Fibroblast of lung (primary cell): ENCODE measurements at regions not wholly inside any gene's neighbourhood (a gene's known extent, or its start where the extent isn't known, plus 50 kb on each side); places are given as distances from the start of the nearest gene placed in this dataset.

ENCODE experiments used
- DNase-seq, 2 donors: peaks; one replicate each; pipeline versions ENCODE4 v3.0.0 to v3.0.0-alpha.2; 2010; ENCODE audit warnings: low read depth in 2 of 2
- H2AFZ ChIP-seq: 2 replicates; pipeline ENCODE4 v1.5.1; 2012; ENCODE audit warnings: low read length, control low read depth, inconsistent platforms
- H3K27ac ChIP-seq: 2 replicates; pipeline ENCODE4 v1.5.1; 2011; ENCODE audit warnings: low read length, control low read depth; ENCODE audit not compliant: insufficient read depth
- H3K27me3 ChIP-seq: 2 replicates; pipeline ENCODE4 v1.5.1; 2011; ENCODE audit warnings: mild to moderate bottlenecking, low read length; ENCODE audit not compliant: control insufficient read depth, insufficient read depth
- H3K36me3 ChIP-seq: 2 replicates; pipeline ENCODE4 v1.5.1; 2011; ENCODE audit warnings: low read length; ENCODE audit not compliant: control insufficient read depth, insufficient read depth
- H3K4me1 ChIP-seq: 2 replicates; pipeline ENCODE4 v1.5.1; 2011; ENCODE audit warnings: low read length; ENCODE audit not compliant: control insufficient read depth, insufficient read depth; ENCODE audit errors: extremely low read depth
- H3K4me2 ChIP-seq: 2 replicates; pipeline ENCODE4 v1.5.1; 2011; ENCODE audit warnings: low read length, control low read depth; ENCODE audit not compliant: insufficient read depth; ENCODE audit errors: extremely low read depth
- H3K4me3 ChIP-seq, 4 experiments: fragments of 200-600 bp in 1 of 4; sonication (generic) in 1 of 4; replicated peaks in 1 of 4; 2 replicates each; pipeline ENCODE4 v1.5.1; 2011 to 2016; ENCODE audit warnings: low read length in 4 of 4, low read depth in 3 of 4, mild to moderate bottlenecking in 3 of 4, control low read depth in 2 of 4, inconsistent platforms in 1 of 4, mixed read lengths in 1 of 4; ENCODE audit not compliant: insufficient read depth in 1 of 4; ENCODE audit errors: control extremely low read depth in 1 of 4
- H3K79me2 ChIP-seq: 2 replicates; pipeline ENCODE4 v1.5.1; 2012; ENCODE audit warnings: mild to moderate bottlenecking, low read length, inconsistent platforms; ENCODE audit not compliant: control insufficient read depth, insufficient read depth
- H3K9ac ChIP-seq: 2 replicates; pipeline ENCODE4 v1.5.1; 2011; ENCODE audit warnings: mild to moderate bottlenecking, low read length, control low read depth; ENCODE audit not compliant: insufficient read depth
- H3K9me3 ChIP-seq: 2 replicates; pipeline ENCODE4 v1.5.1; 2012; ENCODE audit warnings: low read depth, low read length; ENCODE audit not compliant: control insufficient read depth, insufficient read depth
- H4K20me1 ChIP-seq: 2 replicates; pipeline ENCODE4 v1.5.1; 2011; ENCODE audit warnings: low read length; ENCODE audit not compliant: control insufficient read depth, insufficient read depth; ENCODE audit errors: extremely low read depth
- EZH2 ChIP-seq: IDR thresholded peaks from 2 replicates; pipeline ENCODE4 v1.5.1; 2012; ENCODE audit warnings: low read length, control low read depth, mild to moderate bottlenecking; ENCODE audit errors: missing control alignments
- TF ChIP-seq, protein P1 (sequence below), 2 donors: IDR thresholded peaks in 1 of 2; conservative IDR thresholded peaks in 1 of 2; 1 replicate in 1 of 2; 2 replicates in 1 of 2; pipeline ENCODE4 v1.5.1; 2011 to 2012; ENCODE audit warnings: low read length in 2 of 2, control low read depth in 1 of 2, inconsistent platforms in 1 of 2, low read depth in 1 of 2, mild to moderate bottlenecking in 1 of 2

GRCh38 chr1:4017636-4018365, 117.7 kb upstream of the C1orf174 start:
- Histone ChIP-seq H3K27ac (no peak overlapping the region), H3K27me3 (no peaks in the 10 kb centered on the region), H3K4me1 (no peaks in the 10 kb centered on the region), H3K79me2 (no peaks in the 10 kb centered on the region), H3K4me2 (no peak overlapping the region), H3K9me3 (no peaks in the 10 kb centered on the region), H2AFZ (no peak overlapping the region), H3K4me3 (no peak overlapping the region), H3K36me3 (no peaks in the 10 kb centered on the region), H4K20me1 (no peaks in the 10 kb centered on the region), H3K9ac (no peak overlapping the region)
- no peak for TF ChIP-seq EZH2
- TF ChIP-seq, protein P1, sequence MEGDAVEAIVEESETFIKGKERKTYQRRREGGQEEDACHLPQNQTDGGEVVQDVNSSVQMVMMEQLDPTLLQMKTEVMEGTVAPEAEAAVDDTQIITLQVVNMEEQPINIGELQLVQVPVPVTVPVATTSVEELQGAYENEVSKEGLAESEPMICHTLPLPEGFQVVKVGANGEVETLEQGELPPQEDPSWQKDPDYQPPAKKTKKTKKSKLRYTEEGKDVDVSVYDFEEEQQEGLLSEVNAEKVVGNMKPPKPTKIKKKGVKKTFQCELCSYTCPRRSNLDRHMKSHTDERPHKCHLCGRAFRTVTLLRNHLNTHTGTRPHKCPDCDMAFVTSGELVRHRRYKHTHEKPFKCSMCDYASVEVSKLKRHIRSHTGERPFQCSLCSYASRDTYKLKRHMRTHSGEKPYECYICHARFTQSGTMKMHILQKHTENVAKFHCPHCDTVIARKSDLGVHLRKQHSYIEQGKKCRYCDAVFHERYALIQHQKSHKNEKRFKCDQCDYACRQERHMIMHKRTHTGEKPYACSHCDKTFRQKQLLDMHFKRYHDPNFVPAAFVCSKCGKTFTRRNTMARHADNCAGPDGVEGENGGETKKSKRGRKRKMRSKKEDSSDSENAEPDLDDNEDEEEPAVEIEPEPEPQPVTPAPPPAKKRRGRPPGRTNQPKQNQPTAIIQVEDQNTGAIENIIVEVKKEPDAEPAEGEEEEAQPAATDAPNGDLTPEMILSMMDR (conservative IDR thresholded peaks at IDR 0.05 in 1 of 2, IDR thresholded peaks at IDR 0.05 in 1 of 2; ENCODE audit: low read depth in 1 of 2, low read length in 2 of 2) = no peak
- no peak for DNase-seq

- no peak overlapping the region for H3K4me2 ChIP-seq
- no peak for DNase-seq
- H3K9ac ChIP-seq = no peak overlapping the region
- H3K4me1 ChIP-seq = no peaks in the 10 kb centered on the region
- no peak overlapping the region for H3K4me3 ChIP-seq
- no peaks in the 10 kb centered on the region for H3K9me3 ChIP-seq
- H3K27me3 ChIP-seq = no peaks in the 10 kb centered on the region
- no peak overlapping the region for H3K27ac ChIP-seq
- no peaks in the 10 kb centered on the region for H3K79me2 ChIP-seq
- TF ChIP-seq EZH2 = no peak
- TF ChIP-seq, protein P1 (conservative IDR thresholded peaks at IDR 0.05 in 1 of 2, IDR thresholded peaks at IDR 0.05 in 1 of 2; ENCODE audit: low read depth in 1 of 2, low read length in 2 of 2) = no peak
- H4K20me1 ChIP-seq = no peaks in the 10 kb centered on the region
- no peak overlapping the region for H2AFZ ChIP-seq
- no peaks in the 10 kb centered on the region for H3K36me3 ChIP-seq
Measured at GRCh38 chr1:4018466-4019146, 118.5 kb upstream of the C1orf174 start.

- Histone ChIP-seq H3K9ac (no peak overlapping the region), H2AFZ (no peak overlapping the region), H4K20me1 (no peaks in the 10 kb centered on the region), H3K36me3 (no peaks in the 10 kb centered on the region), H3K9me3 (no peaks in the 10 kb centered on the region), H3K4me3 (no peak overlapping the region), H3K4me1 (no peaks in the 10 kb centered on the region), H3K27ac (no peak overlapping the region), H3K4me2 (no peak overlapping the region), H3K27me3 (no peaks in the 10 kb centered on the region), H3K79me2 (no peaks in the 10 kb centered on the region)
- no peak for DNase-seq
- TF ChIP-seq, protein P1 (conservative IDR thresholded peaks at IDR 0.05 in 1 of 2, IDR thresholded peaks at IDR 0.05 in 1 of 2; ENCODE audit: low read depth in 1 of 2, low read length in 2 of 2) = no peak
- TF ChIP-seq EZH2 = no peak
Measured at GRCh38 chr1:4019147-4019521, 119.1 kb upstream of the C1orf174 start.
